ENCODE measurements at regions not wholly inside any gene's neighbourhood (a gene's known extent, or its start where the extent isn't known, plus 50 kb on each side); places are given as distances from the start of the nearest gene placed in this dataset.

- TF ChIP-seq POLR2A (IDR thresholded peaks at IDR 0.05): no peak
- no peak for TF ChIP-seq CTCF (IDR thresholded peaks at IDR 0.05)
These were observed 950.7 kb downstream of the BRD1 start for GRCh38 chr22:48876951-48877350.

Measured in heart left ventricle (tissue), 13 donors.